VCaP (cell line): ENCODE measurements at regions not wholly inside any gene's neighbourhood (a gene's known extent, or its start where the extent isn't known, plus 50 kb on each side); places are given as distances from the start of the nearest gene placed in this dataset.
"Not testable (repeated sequence)": the region's sequence is repeated elsewhere in the genome, so short reads cannot be mapped to it uniquely, and the experiment has no call there.

Experiments
- H3K27ac ChIP-seq: fragments of 450-650 bp; 2 replicates; pipeline ENCODE4 v1.5.1; 2017
- TF ChIP-seq, protein P1 (sequence below): fragments of 450-650 bp; conservative IDR thresholded peaks from 2 replicates; pipeline ENCODE4 v1.5.1; 2017; ENCODE audit warnings: mild to moderate bottlenecking, moderate library complexity

DNA sequence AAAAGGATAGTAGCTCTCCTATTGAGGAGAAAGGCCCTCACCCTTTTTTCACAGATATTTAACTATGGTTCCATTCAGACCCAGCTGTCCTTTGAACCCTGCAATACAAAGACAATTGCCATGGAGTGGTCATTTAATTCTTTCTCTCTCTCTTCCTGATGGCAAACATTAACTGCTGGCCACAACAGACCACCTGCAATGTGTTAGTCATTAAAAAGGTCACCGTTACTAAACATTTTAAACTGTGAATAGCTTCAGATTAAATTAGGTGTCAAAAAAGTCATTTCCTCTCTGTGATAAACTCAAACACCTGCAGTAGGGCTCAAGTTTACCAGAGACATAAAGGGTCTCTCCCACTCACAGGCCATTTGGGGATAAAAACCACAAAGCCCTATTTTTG is 697.2 kb downstream of the TOX3 start:
- no peak overlapping the region for H3K27ac ChIP-seq
- TF ChIP-seq, protein P1, sequence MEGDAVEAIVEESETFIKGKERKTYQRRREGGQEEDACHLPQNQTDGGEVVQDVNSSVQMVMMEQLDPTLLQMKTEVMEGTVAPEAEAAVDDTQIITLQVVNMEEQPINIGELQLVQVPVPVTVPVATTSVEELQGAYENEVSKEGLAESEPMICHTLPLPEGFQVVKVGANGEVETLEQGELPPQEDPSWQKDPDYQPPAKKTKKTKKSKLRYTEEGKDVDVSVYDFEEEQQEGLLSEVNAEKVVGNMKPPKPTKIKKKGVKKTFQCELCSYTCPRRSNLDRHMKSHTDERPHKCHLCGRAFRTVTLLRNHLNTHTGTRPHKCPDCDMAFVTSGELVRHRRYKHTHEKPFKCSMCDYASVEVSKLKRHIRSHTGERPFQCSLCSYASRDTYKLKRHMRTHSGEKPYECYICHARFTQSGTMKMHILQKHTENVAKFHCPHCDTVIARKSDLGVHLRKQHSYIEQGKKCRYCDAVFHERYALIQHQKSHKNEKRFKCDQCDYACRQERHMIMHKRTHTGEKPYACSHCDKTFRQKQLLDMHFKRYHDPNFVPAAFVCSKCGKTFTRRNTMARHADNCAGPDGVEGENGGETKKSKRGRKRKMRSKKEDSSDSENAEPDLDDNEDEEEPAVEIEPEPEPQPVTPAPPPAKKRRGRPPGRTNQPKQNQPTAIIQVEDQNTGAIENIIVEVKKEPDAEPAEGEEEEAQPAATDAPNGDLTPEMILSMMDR: no peak

- TF ChIP-seq, protein P1: no peak
- H3K27ac ChIP-seq: no peak overlapping the region
Measured at GRCh38 chr16:51845586-51846305, 694.7 kb upstream of the SALL1 start.

DNA sequence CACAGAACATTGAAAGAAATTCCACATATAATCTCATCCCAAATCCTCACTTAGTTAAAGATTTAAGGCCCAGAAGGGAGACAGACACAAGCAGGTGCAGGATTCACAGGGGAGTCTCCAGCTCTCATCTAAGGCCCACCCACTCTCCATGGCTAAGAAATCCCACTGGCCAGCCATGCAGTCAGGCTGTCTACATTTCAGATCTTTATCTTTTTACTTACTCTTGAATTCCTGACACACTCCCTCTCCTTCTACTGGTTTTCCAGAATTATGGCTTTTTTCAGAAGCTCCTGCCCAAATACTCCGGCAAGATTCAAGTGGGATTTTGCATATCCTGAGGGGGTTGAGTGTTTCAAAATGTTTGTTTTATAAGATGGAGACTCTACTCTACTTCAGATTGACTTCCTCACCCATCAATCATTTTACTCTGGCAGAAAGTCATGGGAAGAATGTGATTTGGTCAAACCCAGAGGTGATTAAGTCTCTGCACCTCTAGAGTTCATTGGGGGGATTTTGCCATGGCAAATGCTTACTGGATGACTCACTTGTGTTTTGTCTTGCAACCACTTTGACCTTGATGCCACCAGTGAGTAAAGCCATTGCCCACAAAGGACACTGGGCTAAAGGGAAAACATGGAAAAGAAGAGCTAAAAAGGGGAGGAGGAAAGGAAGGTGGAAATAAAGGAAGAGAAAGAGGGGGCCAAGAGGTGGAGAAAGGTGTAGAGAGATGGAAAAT is 688.8 kb upstream of the SALL1 start:
- TF ChIP-seq, protein P1: no peak
- H3K27ac ChIP-seq: no peak overlapping the region

- H3K27ac ChIP-seq: no peak overlapping the region
- TF ChIP-seq, protein P1: no peak
Measured at GRCh38 chr16:51834794-51835193, 683.7 kb upstream of the SALL1 start.

DNA sequence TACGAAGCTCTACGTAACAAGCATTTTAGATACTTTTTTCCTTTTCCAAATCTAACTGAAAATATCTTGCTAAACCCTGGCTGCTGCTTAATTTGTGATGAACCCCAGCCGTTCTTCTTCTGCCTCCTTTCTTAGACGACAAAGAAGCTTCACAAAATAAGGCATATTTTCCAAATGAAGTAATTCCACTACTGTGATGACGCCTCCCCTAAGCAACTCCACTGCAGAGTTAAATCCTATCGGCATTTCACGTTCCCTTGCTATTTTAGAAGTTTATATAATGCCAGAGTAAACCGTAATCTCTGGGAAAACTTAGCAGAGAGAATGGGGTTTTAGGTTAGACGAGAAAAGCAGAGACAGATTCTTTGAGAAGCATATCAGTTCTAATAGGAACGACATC is 683.1 kb upstream of the SALL1 start:
- H3K27ac ChIP-seq: no peak overlapping the region

DNA sequence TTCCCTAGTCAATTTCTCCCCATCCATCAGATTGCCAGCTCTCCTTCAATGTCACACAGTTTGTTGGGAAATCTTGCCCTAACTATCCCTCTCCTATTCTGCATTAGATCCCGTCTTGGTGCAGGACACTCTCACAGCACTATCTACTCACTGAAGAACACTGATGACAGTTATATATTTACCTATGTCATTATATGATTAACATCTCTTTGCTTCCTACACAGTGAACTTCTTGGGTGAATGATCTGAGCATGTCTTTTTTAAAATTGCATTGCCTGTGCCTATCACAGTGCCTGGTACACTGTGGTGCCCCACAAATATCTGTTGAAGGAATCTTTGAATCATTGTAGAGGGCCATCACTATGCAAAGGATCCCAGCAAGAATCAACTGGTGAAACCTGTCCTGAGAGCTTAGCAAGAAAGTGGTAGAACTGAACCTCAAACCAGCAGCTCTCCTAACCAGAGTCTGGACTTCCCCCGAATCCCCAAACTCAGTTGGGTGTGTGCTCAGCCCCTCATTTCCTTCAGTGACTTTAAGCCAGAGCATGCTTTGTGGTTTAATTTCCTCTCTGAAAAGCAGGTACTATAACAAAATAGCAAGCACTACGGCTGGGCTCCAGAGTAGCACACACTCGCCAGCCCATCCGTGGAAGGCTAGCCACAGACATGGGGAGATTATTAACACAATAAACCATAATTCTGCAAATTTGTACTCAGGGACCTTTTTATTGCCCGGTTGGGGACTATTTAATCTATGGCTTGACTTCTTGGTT is 680.7 kb upstream of the SALL1 start:
- H3K27ac ChIP-seq: no peak overlapping the region
- TF ChIP-seq, protein P1: no peak

More for the DNA sequence above, 683.1 kb upstream of the SALL1 start:
- TF ChIP-seq, protein P1: no peak

- not testable (repeated sequence) for H3K27ac ChIP-seq
Measured at GRCh38 chr16:51831034-51831433, 680.0 kb upstream of the SALL1 start.
